ENCODE measurements at regions not wholly inside any gene's neighbourhood (a gene's known extent, or its start where the extent isn't known, plus 50 kb on each side); places are given as distances from the start of the nearest gene placed in this dataset.
"Not testable (repeated sequence)": the region's sequence is repeated elsewhere in the genome, so short reads cannot be mapped to it uniquely, and the experiment has no call there.

GRCh38 chr15:20785151-20785936 is 80.8 kb downstream of the POTEB2 start:
- DNase-seq (ENCODE audit: low spot score), result not testable (repeated sequence)

- DNase-seq (ENCODE audit: low spot score), result peak; percentile 27
These were observed 82.4 kb downstream of the POTEB2 start for GRCh38 chr15:20783598-20784184.

GRCh38 chr15:20775412-20775811 is 90.7 kb downstream of the POTEB2 start:
- not testable (repeated sequence) for DNase-seq (ENCODE audit: low spot score)

DNA sequence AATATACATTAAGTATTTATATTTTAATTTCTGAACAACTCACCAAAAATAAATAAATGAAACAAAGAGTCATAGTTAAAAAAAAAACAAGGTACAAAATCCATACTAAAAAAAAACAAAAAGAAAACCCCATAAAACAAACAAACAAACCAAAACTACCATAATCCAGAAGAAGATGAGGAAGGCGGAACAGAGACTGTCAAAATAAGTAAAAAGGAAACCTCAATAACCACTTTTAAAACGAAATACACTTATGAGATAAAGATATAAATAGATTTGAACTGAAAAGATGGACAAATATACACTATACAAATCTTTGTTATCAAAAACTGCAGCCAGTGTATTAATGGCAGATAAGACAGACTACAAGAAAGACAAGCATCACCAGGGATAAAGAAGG is 98.2 kb downstream of the POTEB2 start:
- DNase-seq (ENCODE audit: low spot score), result not testable (repeated sequence)

- not testable (repeated sequence) for DNase-seq (ENCODE audit: low spot score)
These were observed 103.7 kb downstream of the POTEB2 start for GRCh38 chr15:20762422-20762821.

GRCh38 chr15:20756440-20756839 is 109.7 kb downstream of the POTEB2 start:
- not testable (repeated sequence) for DNase-seq (ENCODE audit: low spot score)

DNA sequence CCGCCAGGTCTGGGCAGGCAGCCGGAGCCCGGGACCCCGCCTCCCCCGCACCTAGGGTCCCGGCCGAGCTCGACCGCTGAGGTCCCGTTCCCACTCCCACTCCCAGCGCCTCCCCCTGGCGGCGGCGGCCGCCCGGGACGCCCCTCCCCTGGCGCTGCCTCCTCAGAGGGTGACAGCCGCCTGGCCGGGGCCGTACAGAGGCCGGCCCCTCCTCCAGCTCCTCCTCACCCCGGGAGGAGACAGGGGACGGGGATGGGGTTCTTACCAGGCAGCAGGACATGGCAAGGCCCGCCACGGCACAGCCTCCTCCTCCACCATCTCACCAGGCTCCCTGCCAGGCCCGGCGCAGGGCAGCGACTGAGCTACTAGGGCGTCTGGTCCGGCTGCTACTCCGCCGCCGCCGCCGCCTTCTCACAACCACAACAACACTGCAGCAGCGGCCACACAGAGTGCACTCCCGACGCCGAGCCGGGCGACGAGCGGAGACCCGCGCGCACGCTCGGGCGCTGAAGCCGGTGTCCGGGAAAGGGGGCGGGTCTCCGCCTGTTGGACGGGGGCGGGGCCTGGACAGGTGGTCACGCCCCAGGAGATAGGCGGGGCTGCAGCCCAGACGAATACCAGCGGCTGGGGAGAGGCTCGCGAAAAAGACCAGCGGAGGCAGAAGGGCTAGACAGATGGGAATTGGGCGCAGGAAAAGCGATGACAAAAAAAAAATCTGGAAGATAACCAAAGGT is 110.3 kb downstream of the POTEB2 start:
- DNase-seq (ENCODE audit: low spot score), result not testable (repeated sequence)

- DNase-seq (ENCODE audit: low spot score), result not testable (repeated sequence)
These were observed 132.6 kb downstream of the POTEB2 start for GRCh38 chr15:20733493-20733892.
